ENCODE measurements at regions not wholly inside any gene's neighbourhood (a gene's known extent, or its start where the extent isn't known, plus 50 kb on each side); places are given as distances from the start of the nearest gene placed in this dataset.

DNA sequence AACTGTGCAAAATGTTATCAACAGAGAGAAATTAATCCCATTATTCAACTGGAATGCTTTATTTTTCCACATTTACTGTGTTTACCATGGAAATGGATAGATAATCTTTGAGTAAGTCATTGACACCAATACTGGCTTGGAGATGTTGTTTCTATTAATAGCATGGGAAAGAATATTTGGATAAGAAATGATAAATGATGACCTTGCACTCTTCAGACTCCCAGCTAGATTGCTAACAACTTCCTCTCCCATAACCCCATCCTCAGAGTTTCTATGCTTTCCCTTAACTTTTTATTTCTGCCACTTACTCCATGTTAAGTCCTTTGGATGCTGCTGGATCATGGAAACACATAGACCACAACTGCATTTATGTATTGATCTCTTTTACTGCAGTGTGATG lies 182.5 kb downstream of the FNDC1 start:
- TF ChIP-seq POLR2A (IDR thresholded peaks at IDR 0.05; ENCODE audit: low read length) = no peak
- no peak for TF ChIP-seq GATA1 (IDR thresholded peaks at IDR 0.05; ENCODE audit: low read depth, low read length)
